Caco-2 (cell line): ENCODE measurements at regions not wholly inside any gene's neighbourhood (a gene's known extent, or its start where the extent isn't known, plus 50 kb on each side); places are given as distances from the start of the nearest gene placed in this dataset.

Experiments
- BruUV-seq: library from RNA; stranded (reverse); fragments of 400-500 nt; replicated peaks from 2 replicates; lab custom pipeline; 2021; lab: Mats Ljungman, UMichigan
- CTCF ChIA-PET: fragments of 300-600 bp; sonication (Branson Sonifier 250); formaldehyde crosslinking; loops from one replicate; lab custom pipeline; 2022; ENCODE audit warnings: antibody characterized with exemption; lab: Charles Lee
- POLR2A ChIA-PET: fragments of 300-600 bp; sonication (Branson Sonifier 250); formaldehyde crosslinking; loops from one replicate; lab custom pipeline; 2022; ENCODE audit warnings: antibody characterized with exemption; lab: Charles Lee
- DNase-seq, 2 experiments: peaks; one replicate each; pipeline versions ENCODE4 v3.0.0 to v3.0.0-alpha.2; 2020 to 2022
- H3K27me3 ChIP-seq: replicated peaks from 2 replicates; pipeline ENCODE4 v1.6.0; 2011; ENCODE audit warnings: low read length; ENCODE audit not compliant: control insufficient read depth, insufficient read depth
- H3K36me3 ChIP-seq: 2 replicates; pipeline ENCODE4 v1.5.1; 2011; ENCODE audit warnings: low read length; ENCODE audit not compliant: control insufficient read depth, insufficient read depth
- H3K4me1 ChIP-seq: fragments of 250-450 bp; sonication (Bioruptor Pico); 2 replicates; pipeline ENCODE4 v1.5.1; 2020; ENCODE audit warnings: mild to moderate bottlenecking
- H3K4me3 ChIP-seq: 2 replicates; pipeline ENCODE4 v1.5.1; 2011; ENCODE audit warnings: low read depth, mild to moderate bottlenecking, control low read depth, low read length
- H3K9me3 ChIP-seq: fragments of 250-450 bp; sonication (Bioruptor Pico); 2 replicates; pipeline ENCODE4 v1.5.1; 2020; ENCODE audit warnings: mild to moderate bottlenecking, moderate library complexity
- H3K27ac Mint-ChIP-seq: one replicate; pipeline ENCODE4 v1.8.0; 2022; ENCODE audit warnings: mixed read lengths; ENCODE audit not compliant: unreplicated experiment
- H3K27me3 Mint-ChIP-seq: one replicate; pipeline ENCODE4 v1.8.0; 2022; ENCODE audit warnings: mixed read lengths; ENCODE audit not compliant: insufficient read depth, unreplicated experiment
- H3K36me3 Mint-ChIP-seq: one replicate; pipeline ENCODE4 v1.8.0; 2022; ENCODE audit warnings: mild to moderate bottlenecking, mixed read lengths; ENCODE audit not compliant: insufficient read depth, unreplicated experiment
- H3K4me1 Mint-ChIP-seq: one replicate; pipeline ENCODE4 v1.8.0; 2022; ENCODE audit warnings: low read depth, mixed read lengths; ENCODE audit not compliant: unreplicated experiment
- H3K4me3 Mint-ChIP-seq: one replicate; pipeline ENCODE4 v1.8.0; 2022; ENCODE audit warnings: mild to moderate bottlenecking, moderate library complexity, mixed read lengths; ENCODE audit not compliant: unreplicated experiment
- H3K9me3 Mint-ChIP-seq: one replicate; pipeline ENCODE4 v1.8.0; 2022; ENCODE audit warnings: mixed read lengths; ENCODE audit not compliant: unreplicated experiment
- CTCF ChIP-seq, 2 experiments: fragments of 200-600 bp in 1 of 2; IDR thresholded peaks; 1 replicate in 1 of 2; 2 replicates in 1 of 2; pipeline versions ENCODE4 v1.5.1 to v1.8.0; 2011 to 2022; ENCODE audit warnings: antibody characterized with exemption in 1 of 2, control low read depth in 1 of 2, inconsistent platforms in 1 of 2, low read depth in 1 of 2, low read length in 1 of 2, mild to moderate bottlenecking in 1 of 2, moderate library complexity in 1 of 2; ENCODE audit not compliant: insufficient read depth in 1 of 2, severe bottlenecking in 1 of 2, unreplicated experiment in 1 of 2
- intact Hi-C: fragments of 100-400 bp; cut with micrococcal nuclease; formaldehyde crosslinking; loops from one replicate; pipeline ENCODE4 v1.10.0; 2022; ENCODE audit not compliant: unreplicated experiment

DNA sequence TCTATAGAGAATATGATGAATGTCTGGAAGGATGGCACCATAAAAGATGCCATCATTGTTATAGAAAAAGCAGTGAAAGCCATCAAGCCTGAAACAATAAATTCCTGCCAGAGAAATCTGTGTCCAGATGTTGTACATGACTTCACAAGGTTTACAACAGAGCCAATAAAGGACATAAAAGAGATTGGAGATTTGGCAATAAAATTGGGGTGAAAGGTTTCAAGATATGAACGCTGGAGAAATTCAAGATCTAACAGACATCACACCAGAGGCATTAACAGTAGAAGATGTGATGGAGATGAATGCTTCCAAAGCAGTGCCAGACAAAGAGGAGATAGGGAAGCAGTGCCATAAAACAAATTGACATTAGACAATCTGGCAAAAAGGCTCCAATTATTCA lies 518.8 kb upstream of the ACVR2A start:
- Mint-ChIP-seq H3K27ac (no peak overlapping the region), H3K4me3 (no peak overlapping the region), H3K4me1 (no peaks in the 10 kb centered on the region), H3K9me3 (peaks cover 12% of the 10 kb centered on the region), H3K27me3 (no peaks in the 10 kb centered on the region), H3K36me3 (no peaks in the 10 kb centered on the region)
- H3K27me3 ChIP-seq: no peaks in the 10 kb centered on the region
- intact Hi-C loops: no loop called here
- ChIA-PET CTCF (no interaction called here), POLR2A (no interaction called here)
- no peaks in the 10 kb centered on the region for H3K36me3 ChIP-seq
- no peaks in the 10 kb centered on the region for H3K4me1 ChIP-seq
- H3K4me3 ChIP-seq: no peak overlapping the region
- no peak for TF ChIP-seq CTCF (IDR thresholded peaks at IDR 0.05; ENCODE audit: insufficient read depth in 1 of 2, low read depth in 1 of 2, low read length in 1 of 2, severe bottlenecking in 1 of 2, unreplicated experiment in 1 of 2)
- DNase-seq: no peak
- BruUV-seq: no TSS peak
- peaks cover 10% of the 10 kb centered on the region for H3K9me3 ChIP-seq

GRCh38 chr2:147320146-147320545 lies 524.7 kb upstream of the ACVR2A start:
- CTCF ChIA-PET: no interaction called here
- Mint-ChIP-seq H3K27ac (no peak overlapping the region), H3K36me3 (no peaks in the 10 kb centered on the region), H3K27me3 (no peaks in the 10 kb centered on the region), H3K4me1 (no peaks in the 10 kb centered on the region), H3K4me3 (no peak overlapping the region), H3K9me3 (peaks cover 39% of the 10 kb centered on the region)
- intact Hi-C loops: no loop called here
- Histone ChIP-seq H3K4me3 (no peak overlapping the region), H3K9me3 (peaks cover 23% of the 10 kb centered on the region), H3K4me1 (no peaks in the 10 kb centered on the region), H3K27me3 (no peaks in the 10 kb centered on the region), H3K36me3 (no peaks in the 10 kb centered on the region)
- DNase-seq: no peak
- TF ChIP-seq CTCF (IDR thresholded peaks at IDR 0.05; ENCODE audit: insufficient read depth in 1 of 2, low read depth in 1 of 2, low read length in 1 of 2, severe bottlenecking in 1 of 2, unreplicated experiment in 1 of 2): no peak
- BruUV-seq: no TSS peak
- POLR2A ChIA-PET: no interaction called here

GRCh38 chr2:147311058-147311430 lies 533.8 kb upstream of the ACVR2A start:
- no peak for TF ChIP-seq CTCF (IDR thresholded peaks at IDR 0.05; ENCODE audit: insufficient read depth in 1 of 2, low read depth in 1 of 2, low read length in 1 of 2, severe bottlenecking in 1 of 2, unreplicated experiment in 1 of 2)
- Histone ChIP-seq H3K4me3 (no peak overlapping the region), H3K4me1 (no peaks in the 10 kb centered on the region), H3K27me3 (no peaks in the 10 kb centered on the region), H3K36me3 (no peaks in the 10 kb centered on the region), H3K9me3 (no peaks in the 10 kb centered on the region)
- H3K27ac Mint-ChIP-seq: no peak overlapping the region
- BruUV-seq: no TSS peak
- no peaks in the 10 kb centered on the region for H3K27me3 Mint-ChIP-seq
- H3K4me1 Mint-ChIP-seq: peaks cover 6% of the 10 kb centered on the region
- H3K9me3 Mint-ChIP-seq: peaks cover 8% of the 10 kb centered on the region
- intact Hi-C loops: no loop called here
- H3K36me3 Mint-ChIP-seq: no peaks in the 10 kb centered on the region
- CTCF ChIA-PET: no interaction called here
- POLR2A ChIA-PET: no interaction called here
- no peak overlapping the region for H3K4me3 Mint-ChIP-seq
- DNase-seq: peak; percentile 33 to 47
